ENCODE measurements at regions not wholly inside any gene's neighbourhood (a gene's known extent, or its start where the extent isn't known, plus 50 kb on each side); places are given as distances from the start of the nearest gene placed in this dataset.
"Not testable (repeated sequence)": the region's sequence is repeated elsewhere in the genome, so short reads cannot be mapped to it uniquely, and the experiment has no call there.

DNA sequence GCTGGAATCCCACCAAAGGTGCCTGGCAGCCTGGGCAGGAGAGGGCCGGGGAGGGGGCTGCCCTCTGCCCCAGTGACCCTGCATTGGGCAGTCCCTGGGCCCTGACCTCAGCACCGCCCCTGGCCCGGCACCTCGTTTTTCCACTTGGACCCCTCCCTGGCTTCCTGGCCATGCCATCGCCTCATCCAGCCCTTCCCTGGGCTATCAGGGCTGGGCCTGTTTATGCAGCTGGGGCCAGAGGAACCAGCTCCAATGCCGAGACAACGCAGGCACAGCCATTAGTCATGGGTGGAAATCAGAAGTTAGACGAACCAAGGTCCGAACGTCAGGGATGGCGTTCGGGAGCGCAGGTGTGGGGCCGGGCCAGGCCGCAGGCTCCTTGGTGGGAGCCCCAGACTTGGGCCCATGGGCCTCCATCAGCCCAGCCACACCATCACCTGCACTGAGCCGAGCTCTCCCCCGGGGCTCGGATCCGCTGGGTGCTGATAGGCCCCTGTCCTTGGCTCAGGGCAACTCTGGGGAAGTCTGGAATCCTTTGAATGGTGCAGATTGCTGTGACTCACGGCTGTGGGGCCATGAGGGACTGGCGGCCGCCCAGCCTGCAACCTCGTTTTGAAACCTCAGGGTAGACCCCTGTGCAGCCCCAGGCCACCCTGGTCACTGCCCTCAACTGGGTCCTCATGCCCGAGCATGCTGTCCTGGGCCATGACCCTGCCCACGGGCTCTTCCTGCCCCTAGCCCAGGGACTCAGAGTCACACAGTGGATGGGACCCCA is 169.4 kb downstream of the KIF26A start:
- no peaks in the 10 kb centered on the region for H3K4me1 ChIP-seq
- no peak for TF ChIP-seq CTCF (IDR thresholded peaks at IDR 0.05 in 4 of 5, conservative IDR thresholded peaks at IDR 0.05 in 1 of 5)
- DNase-seq (no peak), ATAC-seq (no peak)
- in situ Hi-C loops (cut with MboI; ENCODE audit: low sequenced_read_pairs in 4 of 4) (no loop called here), intact Hi-C loops (cut with DNase I; ENCODE audit: low total_unique reads) (no loop called here)
- no peak overlapping the region for H3K4me3 ChIP-seq
- H3K36me3 ChIP-seq, result no peaks in the 10 kb centered on the region
- no peaks in the 10 kb centered on the region for H3K9me3 ChIP-seq
- H3K27ac ChIP-seq, result no peak overlapping the region
- peaks cover 0 to 4% (median 4%) of the 10 kb centered on the region in 3 donors for H3K27me3 ChIP-seq

GRCh38 chr14:104308534-104308933 is 170.1 kb downstream of the KIF26A start:
- H3K27ac ChIP-seq; H3K4me1 ChIP-seq; H3K27me3 ChIP-seq; H3K9me3 ChIP-seq; ATAC-seq; H3K4me3 ChIP-seq; DNase-seq; in situ Hi-C loops (cut with MboI; ENCODE audit: low sequenced_read_pairs in 4 of 4); H3K36me3 ChIP-seq; intact Hi-C loops (cut with DNase I; ENCODE audit: low total_unique reads): not testable (repeated sequence)

- ATAC-seq, result no peak
- Histone ChIP-seq H3K4me3 (no peak overlapping the region), H3K27me3 (peaks cover 0 to 4% (median 0%) of the 10 kb centered on the region in 3 donors), H3K27ac (no peak overlapping the region), H3K9me3 (no peaks in the 10 kb centered on the region), H3K36me3 (no peaks in the 10 kb centered on the region), H3K4me1 (no peaks in the 10 kb centered on the region)
- TF ChIP-seq POLR2A (IDR thresholded peaks at IDR 0.05) (no peak), CTCF (IDR thresholded peaks at IDR 0.05 in 4 of 5, conservative IDR thresholded peaks at IDR 0.05 in 1 of 5) (no peak)
- DNase-seq, result no peak
- in situ Hi-C loops (cut with MboI; ENCODE audit: low sequenced_read_pairs in 4 of 4), result no loop called here
- intact Hi-C loops (cut with DNase I; ENCODE audit: low total_unique reads), result no loop called here
These were observed 171.4 kb downstream of the KIF26A start for GRCh38 chr14:104309657-104310369.

GRCh38 chr14:104311358-104311757 is 173.0 kb downstream of the KIF26A start:
- no peaks in the 10 kb centered on the region for H3K27me3 ChIP-seq
- intact Hi-C loops (cut with DNase I; ENCODE audit: low total_unique reads), result no loop called here
- ATAC-seq (no peak), DNase-seq (no peak)
- in situ Hi-C loops (cut with MboI; ENCODE audit: low sequenced_read_pairs in 4 of 4), result no loop called here
- no peaks in the 10 kb centered on the region for H3K9me3 ChIP-seq
- no peaks in the 10 kb centered on the region for H3K36me3 ChIP-seq
- no peak overlapping the region for H3K4me3 ChIP-seq
- no peaks in the 10 kb centered on the region for H3K4me1 ChIP-seq
- no peak overlapping the region for H3K27ac ChIP-seq
- TF ChIP-seq POLR2A (IDR thresholded peaks at IDR 0.05) (no peak), CTCF (IDR thresholded peaks at IDR 0.05 in 4 of 5, conservative IDR thresholded peaks at IDR 0.05 in 1 of 5) (no peak)

DNA sequence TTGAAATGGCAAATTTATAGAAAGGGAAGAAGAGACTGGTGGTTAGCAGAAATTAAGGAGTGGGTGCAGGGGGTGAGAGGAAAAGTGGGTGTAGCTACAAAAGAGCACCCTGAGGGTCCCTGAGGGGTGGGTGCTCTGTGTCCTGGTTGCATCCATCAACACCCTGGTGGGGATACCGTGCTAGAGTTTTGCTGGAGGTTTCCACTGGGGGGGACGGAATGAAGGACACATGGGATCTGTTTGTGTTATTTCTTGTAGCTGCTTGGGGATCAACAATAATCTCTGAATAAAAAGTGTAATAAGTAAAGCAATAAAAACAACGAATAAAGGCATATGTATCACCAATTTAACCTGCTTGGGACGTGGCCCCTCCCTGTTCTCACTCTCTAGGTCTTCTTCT is 175.3 kb downstream of the KIF26A start:
- no peaks in the 10 kb centered on the region for H3K4me1 ChIP-seq
- DNase-seq, result no peak
- intact Hi-C loops (cut with DNase I; ENCODE audit: low total_unique reads) (no loop called here), in situ Hi-C loops (cut with MboI; ENCODE audit: low sequenced_read_pairs in 4 of 4) (no loop called here)
- no peak for ATAC-seq
- H3K4me3 ChIP-seq, result no peak overlapping the region
- no peak overlapping the region for H3K27ac ChIP-seq
- no peak for TF ChIP-seq CTCF (IDR thresholded peaks at IDR 0.05 in 4 of 5, conservative IDR thresholded peaks at IDR 0.05 in 1 of 5)
- TF ChIP-seq POLR2A (IDR thresholded peaks at IDR 0.05), result no peak
- no peaks in the 10 kb centered on the region for H3K27me3 ChIP-seq
- H3K36me3 ChIP-seq, result no peaks in the 10 kb centered on the region
- no peaks in the 10 kb centered on the region for H3K9me3 ChIP-seq
